ENCODE measurements at regions not wholly inside any gene's neighbourhood (a gene's known extent, or its start where the extent isn't known, plus 50 kb on each side); places are given as distances from the start of the nearest gene placed in this dataset.

DNA sequence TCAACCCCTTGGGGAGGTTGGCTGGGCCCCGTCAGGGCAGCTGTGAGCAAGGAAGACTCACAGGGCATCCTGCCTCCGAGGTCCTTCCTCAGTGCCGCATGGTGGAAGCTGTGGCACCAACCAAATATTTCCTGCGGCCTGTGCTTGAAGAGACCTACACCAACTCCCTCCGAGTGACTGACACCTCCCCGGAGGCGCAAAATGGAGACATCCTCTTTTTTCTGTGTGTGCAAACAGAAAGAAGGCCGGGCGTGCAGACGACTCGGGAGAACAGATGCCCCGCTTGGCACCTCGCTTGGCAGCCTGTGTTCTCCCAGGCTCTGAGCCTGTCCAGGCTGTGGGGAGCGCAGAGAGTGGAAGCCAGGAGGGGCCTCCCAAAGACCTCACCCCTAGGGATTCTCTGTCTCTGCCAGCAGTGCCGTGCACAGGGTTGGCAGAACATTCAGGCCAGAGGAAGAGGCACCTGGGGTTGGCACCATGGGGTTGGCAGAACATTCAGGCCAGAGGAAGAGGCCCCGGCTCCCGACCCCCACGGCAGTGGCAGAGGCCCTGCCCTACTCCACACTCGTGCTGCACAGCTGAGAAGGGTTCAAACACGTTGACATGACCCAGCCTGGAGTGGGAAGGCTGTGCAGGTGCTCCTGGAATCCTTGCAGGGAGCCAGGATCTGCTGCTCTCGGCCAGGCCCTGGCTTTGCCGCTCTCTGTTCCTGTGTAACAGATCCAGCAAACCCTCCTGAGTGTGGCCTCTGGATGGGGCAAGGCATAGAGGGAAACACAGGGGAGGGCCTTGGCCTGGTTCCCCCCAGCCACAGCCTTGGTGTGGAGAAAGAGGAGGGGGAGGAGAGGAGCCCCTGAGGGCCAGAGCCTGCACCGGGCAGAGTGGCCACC is 805.5 kb downstream of the BRD1 start:
- H3K4me1 Mint-ChIP-seq: no peaks in the 10 kb centered on the region
- H3K27me3 Mint-ChIP-seq (ENCODE audit: low read depth): no peaks in the 10 kb centered on the region
- DNase-seq (ENCODE audit: low read depth, low spot score): no peak
- H3K27ac Mint-ChIP-seq (ENCODE audit: unreplicated experiment): no peak overlapping the region
- H3K4me3 Mint-ChIP-seq: no peak overlapping the region
- H3K9me3 Mint-ChIP-seq: no peaks in the 10 kb centered on the region
- no peaks in the 10 kb centered on the region for H3K36me3 Mint-ChIP-seq (ENCODE audit: low read depth)
- TF ChIP-seq, protein P1, sequence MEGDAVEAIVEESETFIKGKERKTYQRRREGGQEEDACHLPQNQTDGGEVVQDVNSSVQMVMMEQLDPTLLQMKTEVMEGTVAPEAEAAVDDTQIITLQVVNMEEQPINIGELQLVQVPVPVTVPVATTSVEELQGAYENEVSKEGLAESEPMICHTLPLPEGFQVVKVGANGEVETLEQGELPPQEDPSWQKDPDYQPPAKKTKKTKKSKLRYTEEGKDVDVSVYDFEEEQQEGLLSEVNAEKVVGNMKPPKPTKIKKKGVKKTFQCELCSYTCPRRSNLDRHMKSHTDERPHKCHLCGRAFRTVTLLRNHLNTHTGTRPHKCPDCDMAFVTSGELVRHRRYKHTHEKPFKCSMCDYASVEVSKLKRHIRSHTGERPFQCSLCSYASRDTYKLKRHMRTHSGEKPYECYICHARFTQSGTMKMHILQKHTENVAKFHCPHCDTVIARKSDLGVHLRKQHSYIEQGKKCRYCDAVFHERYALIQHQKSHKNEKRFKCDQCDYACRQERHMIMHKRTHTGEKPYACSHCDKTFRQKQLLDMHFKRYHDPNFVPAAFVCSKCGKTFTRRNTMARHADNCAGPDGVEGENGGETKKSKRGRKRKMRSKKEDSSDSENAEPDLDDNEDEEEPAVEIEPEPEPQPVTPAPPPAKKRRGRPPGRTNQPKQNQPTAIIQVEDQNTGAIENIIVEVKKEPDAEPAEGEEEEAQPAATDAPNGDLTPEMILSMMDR (conservative IDR thresholded peaks at IDR 0.05): no peak

DNA sequence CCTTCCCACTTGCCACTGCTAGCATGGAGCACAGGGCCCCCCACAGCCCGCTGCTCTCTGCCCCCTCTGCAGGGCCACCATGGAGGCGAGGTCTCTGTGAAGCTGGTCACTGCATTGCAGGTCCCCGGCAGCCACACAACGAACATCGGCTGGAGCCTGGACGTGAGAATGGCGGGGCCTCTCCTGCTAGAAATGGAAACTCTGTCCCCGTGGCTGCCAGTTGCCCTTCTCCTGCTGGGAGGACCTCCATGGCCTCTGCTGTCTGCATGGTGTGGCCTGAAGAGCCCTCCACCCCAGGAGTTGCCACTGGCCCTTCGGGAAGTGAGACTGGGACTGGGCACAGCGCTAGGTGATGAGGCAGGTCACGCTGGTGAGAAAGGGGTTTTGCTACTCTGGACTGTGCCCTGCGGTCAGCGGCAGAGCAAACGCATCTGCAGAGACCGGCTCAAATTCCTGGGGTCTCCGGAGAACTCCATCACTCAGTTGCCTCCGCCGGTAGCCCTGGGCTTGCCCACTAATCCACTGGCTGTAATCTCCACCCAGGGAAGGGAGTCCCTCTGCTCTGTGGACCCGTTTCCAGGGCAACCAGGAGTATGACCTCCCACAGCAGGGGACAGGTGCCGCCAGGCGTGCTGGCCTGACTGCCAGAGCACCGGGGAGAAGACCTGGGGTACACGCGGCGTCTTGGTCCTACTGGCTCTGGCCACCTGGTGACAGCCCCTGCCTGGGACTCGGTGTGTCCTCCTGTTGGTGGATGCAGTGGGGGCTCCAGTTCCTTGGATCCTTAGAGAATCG is 806.3 kb downstream of the BRD1 start:
- no peak for DNase-seq (ENCODE audit: low read depth, low spot score)
- TF ChIP-seq, protein P1 (conservative IDR thresholded peaks at IDR 0.05): no peak
- no peaks in the 10 kb centered on the region for H3K36me3 Mint-ChIP-seq (ENCODE audit: low read depth)
- no peaks in the 10 kb centered on the region for H3K27me3 Mint-ChIP-seq (ENCODE audit: low read depth)
- H3K4me3 Mint-ChIP-seq: no peak overlapping the region
- H3K9me3 Mint-ChIP-seq: no peaks in the 10 kb centered on the region
- H3K27ac Mint-ChIP-seq (ENCODE audit: unreplicated experiment): no peak overlapping the region
- peaks cover under 1% of the 10 kb centered on the region for H3K4me1 Mint-ChIP-seq

DNA sequence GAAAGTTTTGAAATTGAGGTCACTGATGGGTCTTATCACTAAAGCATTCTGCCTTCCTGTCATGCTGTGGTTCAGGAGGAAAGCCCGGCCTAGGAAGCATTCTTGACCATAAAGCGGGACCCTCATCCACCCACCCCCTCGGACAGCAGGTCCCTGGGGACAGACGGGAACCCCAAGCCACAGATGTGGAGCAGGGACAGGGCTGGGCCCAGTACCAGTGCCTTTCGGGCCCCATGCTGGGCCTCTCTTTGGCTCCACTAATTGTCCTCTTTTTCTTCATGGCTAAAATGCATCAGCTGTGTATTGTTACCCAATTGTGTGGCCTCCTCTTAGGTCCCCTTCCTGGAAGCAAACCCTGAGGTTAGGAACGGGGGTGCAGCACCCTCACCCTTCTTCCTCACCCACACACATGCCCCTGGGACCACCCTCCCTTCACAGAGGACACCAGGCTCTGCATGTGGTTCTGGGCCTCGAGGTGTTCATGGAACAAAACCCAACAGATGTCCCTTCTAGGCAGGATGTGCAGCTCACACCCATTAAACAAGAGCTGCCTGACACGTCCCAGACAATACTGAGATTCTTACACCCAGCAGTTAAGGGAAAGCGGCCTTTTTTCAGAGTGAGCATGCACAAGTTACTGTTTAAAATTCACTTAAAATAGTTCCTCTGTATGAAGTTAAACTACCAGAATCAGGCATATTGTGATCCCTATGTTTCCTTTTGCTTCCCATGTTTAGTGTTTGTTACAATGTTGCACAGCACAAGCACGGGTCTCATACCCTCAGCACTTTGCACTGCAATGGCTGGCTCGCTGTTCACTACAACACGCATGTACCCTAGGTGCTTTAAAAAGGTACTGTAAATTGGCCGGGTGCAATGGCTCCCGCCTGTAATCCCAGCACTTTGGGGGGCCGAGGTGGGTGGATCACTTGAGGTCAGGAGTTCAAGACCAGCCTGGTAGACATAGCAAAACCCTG is 807.6 kb downstream of the BRD1 start:
- no peaks in the 10 kb centered on the region for H3K27me3 Mint-ChIP-seq (ENCODE audit: low read depth)
- peaks cover 7% of the 10 kb centered on the region for H3K4me1 Mint-ChIP-seq
- H3K4me3 Mint-ChIP-seq: no peak overlapping the region
- peak overlapping the region; percentile 43 for H3K27ac Mint-ChIP-seq (ENCODE audit: unreplicated experiment)
- no peak for DNase-seq (ENCODE audit: low read depth, low spot score)
- no peaks in the 10 kb centered on the region for H3K9me3 Mint-ChIP-seq
- TF ChIP-seq, protein P1 (conservative IDR thresholded peaks at IDR 0.05): no peak
- H3K36me3 Mint-ChIP-seq (ENCODE audit: low read depth): no peaks in the 10 kb centered on the region

DNA sequence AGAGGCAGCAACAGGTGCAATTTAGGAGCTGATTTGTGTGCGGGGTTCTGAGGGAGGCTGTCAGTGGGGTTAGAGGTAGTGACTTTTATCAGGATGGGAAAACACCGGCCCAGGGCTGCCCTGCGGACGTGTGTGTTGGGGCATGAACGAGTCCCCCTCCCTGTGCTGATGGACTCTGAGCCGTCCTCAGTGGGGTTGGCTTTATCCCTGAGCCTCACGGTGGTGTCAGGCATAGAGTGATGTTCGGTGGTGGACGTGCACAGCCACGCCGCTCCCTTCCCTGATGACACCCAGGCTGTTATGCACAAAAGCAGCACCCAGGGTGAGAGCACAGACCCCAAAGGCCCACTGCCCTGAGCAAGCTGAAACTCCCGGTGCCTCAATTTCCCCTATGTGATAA is 809.1 kb downstream of the BRD1 start:
- no peaks in the 10 kb centered on the region for H3K36me3 Mint-ChIP-seq (ENCODE audit: low read depth)
- TF ChIP-seq, protein P1 (conservative IDR thresholded peaks at IDR 0.05): no peak
- no peak for DNase-seq (ENCODE audit: low read depth, low spot score)
- H3K27me3 Mint-ChIP-seq (ENCODE audit: low read depth): no peaks in the 10 kb centered on the region
- H3K4me3 Mint-ChIP-seq: no peak overlapping the region
- peaks cover 13% of the 10 kb centered on the region for H3K4me1 Mint-ChIP-seq
- no peak overlapping the region for H3K27ac Mint-ChIP-seq (ENCODE audit: unreplicated experiment)
- H3K9me3 Mint-ChIP-seq: no peaks in the 10 kb centered on the region

All from neural crest cell (in vitro differentiated cells).